ENCODE measurements at regions not wholly inside any gene's neighbourhood (a gene's known extent, or its start where the extent isn't known, plus 50 kb on each side); places are given as distances from the start of the nearest gene placed in this dataset.
"Not testable (repeated sequence)": the region's sequence is repeated elsewhere in the genome, so short reads cannot be mapped to it uniquely, and the experiment has no call there.

DNA sequence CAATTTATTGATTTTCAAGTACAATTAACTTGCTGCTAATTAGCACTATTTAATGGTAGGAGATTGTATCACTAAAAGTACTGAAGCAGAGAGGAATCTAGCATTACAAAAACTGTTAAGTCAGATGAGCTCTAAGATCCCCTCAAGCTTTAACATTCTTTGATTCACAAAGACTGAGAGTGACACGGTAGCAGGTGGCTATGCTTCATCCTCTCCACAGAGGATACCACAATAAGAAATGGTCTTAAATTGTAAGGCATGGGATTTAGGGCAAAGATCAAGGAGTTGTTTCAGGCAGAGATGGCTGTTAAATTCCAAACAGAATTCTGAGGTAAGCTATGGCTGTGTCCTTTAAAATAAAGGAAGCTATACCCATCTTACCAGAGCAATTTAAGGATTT lies 67.8 kb upstream of the BEND6 start:
- H3K4me1 ChIP-seq, result no peaks in the 10 kb centered on the region
- no peaks in the 10 kb centered on the region for H3K36me3 ChIP-seq
- H3K27me3 ChIP-seq, result peaks cover 4% of the 10 kb centered on the region; the same call in 1 of the 2 replicates
- TF ChIP-seq, protein P1, sequence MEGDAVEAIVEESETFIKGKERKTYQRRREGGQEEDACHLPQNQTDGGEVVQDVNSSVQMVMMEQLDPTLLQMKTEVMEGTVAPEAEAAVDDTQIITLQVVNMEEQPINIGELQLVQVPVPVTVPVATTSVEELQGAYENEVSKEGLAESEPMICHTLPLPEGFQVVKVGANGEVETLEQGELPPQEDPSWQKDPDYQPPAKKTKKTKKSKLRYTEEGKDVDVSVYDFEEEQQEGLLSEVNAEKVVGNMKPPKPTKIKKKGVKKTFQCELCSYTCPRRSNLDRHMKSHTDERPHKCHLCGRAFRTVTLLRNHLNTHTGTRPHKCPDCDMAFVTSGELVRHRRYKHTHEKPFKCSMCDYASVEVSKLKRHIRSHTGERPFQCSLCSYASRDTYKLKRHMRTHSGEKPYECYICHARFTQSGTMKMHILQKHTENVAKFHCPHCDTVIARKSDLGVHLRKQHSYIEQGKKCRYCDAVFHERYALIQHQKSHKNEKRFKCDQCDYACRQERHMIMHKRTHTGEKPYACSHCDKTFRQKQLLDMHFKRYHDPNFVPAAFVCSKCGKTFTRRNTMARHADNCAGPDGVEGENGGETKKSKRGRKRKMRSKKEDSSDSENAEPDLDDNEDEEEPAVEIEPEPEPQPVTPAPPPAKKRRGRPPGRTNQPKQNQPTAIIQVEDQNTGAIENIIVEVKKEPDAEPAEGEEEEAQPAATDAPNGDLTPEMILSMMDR (IDR thresholded peaks at IDR 0.05; ENCODE audit: low read depth, low read length), result no peak
- no peak overlapping the region for H3K4me3 ChIP-seq (ENCODE audit: low read depth, low read length)
- no peaks in the 10 kb centered on the region for H3K9me3 ChIP-seq
- DNase-seq, result no peak

DNA sequence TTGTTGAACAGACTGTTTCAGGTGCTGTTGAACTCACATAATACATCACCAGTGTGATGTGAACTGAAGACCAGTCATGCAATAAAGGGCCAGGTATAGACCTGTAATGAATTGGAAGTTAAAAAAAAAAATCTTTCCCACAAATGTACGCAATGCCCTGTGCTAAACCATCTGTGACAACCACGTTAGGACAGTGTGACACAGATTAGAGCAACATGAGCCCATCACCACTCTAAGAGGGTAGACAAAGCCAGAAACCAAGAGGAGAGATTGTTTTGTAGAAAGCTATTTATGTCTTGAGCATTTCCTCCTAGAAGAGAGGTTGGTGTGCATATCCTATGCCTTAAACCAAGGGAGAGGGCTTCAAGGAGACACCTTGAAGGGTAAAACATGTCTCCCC lies 77.0 kb upstream of the BEND6 start:
- Histone ChIP-seq H3K9me3 (no peaks in the 10 kb centered on the region), H3K36me3 (no peaks in the 10 kb centered on the region), H3K4me1 (no peaks in the 10 kb centered on the region), H3K4me3 (ENCODE audit: low read depth, low read length) (no peak overlapping the region), H3K27me3 (no peaks in the 10 kb centered on the region)
- TF ChIP-seq, protein P1 (IDR thresholded peaks at IDR 0.05; ENCODE audit: low read depth, low read length), result no peak
- DNase-seq, result no peak

DNA sequence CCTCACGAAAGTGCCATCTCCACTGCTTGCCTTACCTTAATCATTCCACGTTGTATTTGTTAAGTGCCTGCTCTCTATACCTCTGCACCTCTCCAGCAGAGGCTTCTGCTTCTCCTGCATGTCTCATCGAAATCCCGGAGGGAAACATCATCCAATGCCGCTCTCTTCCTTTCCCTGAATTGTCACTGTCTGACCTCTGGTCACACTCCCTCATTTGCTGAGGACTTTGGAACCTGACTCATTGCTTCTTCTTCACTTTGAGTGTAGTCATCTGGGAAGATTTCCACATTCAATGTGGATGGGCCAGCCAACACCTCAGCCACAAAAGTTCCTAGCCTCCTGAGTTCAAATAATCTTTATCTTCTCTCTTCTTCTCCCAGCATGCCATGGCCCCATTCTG lies 78.9 kb upstream of the BEND6 start:
- no peaks in the 10 kb centered on the region for H3K27me3 ChIP-seq
- DNase-seq, result no peak
- H3K36me3 ChIP-seq, result no peaks in the 10 kb centered on the region

DNA sequence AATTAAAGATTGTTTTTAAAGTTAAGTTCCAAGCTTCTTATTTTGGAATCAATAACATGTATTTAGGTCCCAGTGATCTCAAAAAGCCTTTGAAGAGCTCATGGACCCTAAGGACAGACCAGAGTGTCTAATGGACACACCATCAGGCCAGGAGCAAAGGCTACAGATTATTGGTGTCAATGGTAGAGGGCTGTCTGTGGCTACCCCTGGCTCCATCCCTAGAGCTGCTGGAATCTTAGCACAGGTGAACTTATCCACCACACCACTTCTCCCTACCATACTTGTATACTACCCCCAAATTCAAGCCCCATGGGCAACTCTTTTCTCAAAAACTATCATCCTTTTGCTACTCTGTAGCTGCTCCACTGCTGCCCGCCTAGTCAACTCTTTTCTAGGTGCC lies 79.4 kb upstream of the BEND6 start:
- TF ChIP-seq, protein P1 (IDR thresholded peaks at IDR 0.05; ENCODE audit: low read depth, low read length), result no peak
- no peaks in the 10 kb centered on the region for H3K36me3 ChIP-seq
- no peak for DNase-seq
- H3K9me3 ChIP-seq, result no peaks in the 10 kb centered on the region
- no peaks in the 10 kb centered on the region for H3K27me3 ChIP-seq
- no peak overlapping the region for H3K4me3 ChIP-seq (ENCODE audit: low read depth, low read length)
- H3K4me1 ChIP-seq, result no peaks in the 10 kb centered on the region

More for the DNA sequence above, 78.9 kb upstream of the BEND6 start:
- H3K4me1 ChIP-seq, result no peaks in the 10 kb centered on the region
- TF ChIP-seq, protein P1 (IDR thresholded peaks at IDR 0.05; ENCODE audit: low read depth, low read length), result no peak
- H3K9me3 ChIP-seq, result no peaks in the 10 kb centered on the region
- no peak overlapping the region for H3K4me3 ChIP-seq (ENCODE audit: low read depth, low read length)

DNA sequence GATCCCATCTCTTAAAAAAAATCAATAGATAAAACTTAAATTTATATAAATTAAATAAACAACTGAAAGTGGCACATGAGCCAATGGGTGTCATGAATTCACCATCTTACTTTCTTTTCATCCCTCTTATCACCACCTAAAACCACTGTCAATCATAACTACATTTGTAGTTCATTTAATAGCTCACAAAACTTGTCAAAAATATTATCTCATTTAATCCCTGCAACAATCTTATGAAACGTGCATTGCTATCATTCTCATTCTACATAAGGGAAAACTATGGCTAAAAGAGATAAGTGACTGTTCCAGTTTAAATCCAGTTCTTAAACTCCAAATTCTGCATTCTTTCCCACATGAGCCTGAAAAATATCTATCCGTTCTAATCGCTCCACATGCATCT lies 80.6 kb upstream of the BEND6 start:
- H3K36me3 ChIP-seq, result no peaks in the 10 kb centered on the region
- H3K4me1 ChIP-seq, result no peaks in the 10 kb centered on the region
- no peaks in the 10 kb centered on the region for H3K9me3 ChIP-seq
- TF ChIP-seq, protein P1 (IDR thresholded peaks at IDR 0.05; ENCODE audit: low read depth, low read length), result no peak
- H3K4me3 ChIP-seq (ENCODE audit: low read depth, low read length), result no peak overlapping the region
- no peaks in the 10 kb centered on the region for H3K27me3 ChIP-seq
- DNase-seq, result no peak

DNA sequence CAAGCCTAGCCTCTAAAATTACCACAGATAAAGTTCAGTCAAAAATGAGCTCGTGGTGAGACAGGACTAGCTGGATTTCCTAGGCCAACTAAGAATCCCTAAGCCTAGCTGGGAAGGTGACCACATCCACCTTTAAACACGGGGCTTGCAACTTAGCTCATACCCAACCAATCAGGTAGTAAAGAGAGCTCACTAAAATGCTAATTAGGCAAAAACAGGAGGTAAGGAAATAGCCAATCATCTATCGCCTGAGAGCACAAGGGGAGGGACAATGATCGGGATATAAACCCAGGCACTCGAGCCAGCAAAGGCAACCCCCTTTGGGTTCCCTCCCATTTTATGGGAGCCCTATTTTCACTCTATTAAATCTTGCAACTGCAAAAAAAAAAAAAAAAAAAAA lies 84.9 kb upstream of the BEND6 start:
- not testable (repeated sequence) for DNase-seq; H3K9me3 ChIP-seq; H3K36me3 ChIP-seq; H3K4me3 ChIP-seq (ENCODE audit: low read depth, low read length); H3K27me3 ChIP-seq; H3K4me1 ChIP-seq

DNA sequence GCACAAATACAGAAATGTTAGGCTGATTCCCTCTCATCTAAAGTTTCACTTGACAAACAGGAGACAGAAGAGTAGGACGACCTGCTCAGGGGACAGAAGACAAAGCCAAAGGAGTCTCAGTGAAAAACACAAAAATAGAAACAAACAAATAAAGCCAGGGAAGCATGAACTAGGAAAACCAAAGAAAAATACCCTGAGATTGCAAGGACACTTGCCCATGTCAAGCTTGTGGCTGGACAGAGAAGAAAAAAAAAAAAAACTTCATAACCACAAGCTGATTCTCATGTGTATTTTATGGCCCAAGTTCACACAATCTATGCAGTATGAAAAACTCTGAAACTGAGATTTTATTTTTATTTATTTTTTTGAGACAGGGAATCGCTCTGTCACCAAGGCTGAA lies 85.6 kb upstream of the BEND6 start:
- no peaks in the 10 kb centered on the region for H3K27me3 ChIP-seq
- no peak for DNase-seq
- TF ChIP-seq, protein P1 (IDR thresholded peaks at IDR 0.05; ENCODE audit: low read depth, low read length), result no peak
- no peaks in the 10 kb centered on the region for H3K4me1 ChIP-seq
- H3K4me3 ChIP-seq (ENCODE audit: low read depth, low read length), result no peak overlapping the region
- H3K9me3 ChIP-seq, result no peaks in the 10 kb centered on the region
- no peaks in the 10 kb centered on the region for H3K36me3 ChIP-seq
